GM18858 (cell line): ENCODE measurements at regions not wholly inside any gene's neighbourhood (a gene's known extent, or its start where the extent isn't known, plus 50 kb on each side); places are given as distances from the start of the nearest gene placed in this dataset.
"Not testable (repeated sequence)": the region's sequence is repeated elsewhere in the genome, so short reads cannot be mapped to it uniquely, and the experiment has no call there.

Experiments used
- ATAC-seq: cut with Tn5 transposase; IDR thresholded peaks from one replicate; pipeline ENCODE4 v1.9.1; 2021; ENCODE audit not compliant: unreplicated experiment

- ATAC-seq, result no peak
Measured at GRCh38 chr15:96468036-96468435, 137.5 kb downstream of the NR2F2 start.

GRCh38 chr15:96470681-96471310 lies 140.3 kb downstream of the NR2F2 start:
- no peak for ATAC-seq

- no peak for ATAC-seq
Measured at GRCh38 chr15:96472681-96473080, 142.2 kb downstream of the NR2F2 start.

- ATAC-seq, result no peak
Measured at GRCh38 chr15:96473556-96473955, 143.1 kb downstream of the NR2F2 start.

- ATAC-seq, result no peak
Measured at GRCh38 chr15:96474231-96474664, 143.7 kb downstream of the NR2F2 start.

- no peak for ATAC-seq
Measured at GRCh38 chr15:96477227-96477626, 146.7 kb downstream of the NR2F2 start.

GRCh38 chr15:96484412-96484811 lies 153.9 kb downstream of the NR2F2 start:
- ATAC-seq, result not testable (repeated sequence)

- no peak for ATAC-seq
Measured at GRCh38 chr15:96484830-96485229, 154.3 kb downstream of the NR2F2 start.

GRCh38 chr15:96487245-96487644 lies 156.7 kb downstream of the NR2F2 start:
- ATAC-seq, result no peak

- ATAC-seq, result not testable (repeated sequence)
Measured at GRCh38 chr15:96491066-96491699, 160.7 kb downstream of the NR2F2 start.

GRCh38 chr15:96491700-96492644 lies 161.5 kb downstream of the NR2F2 start:
- ATAC-seq, result not testable (repeated sequence)

GRCh38 chr15:96494505-96494904 lies 164.0 kb downstream of the NR2F2 start:
- no peak for ATAC-seq

GRCh38 chr15:96495386-96495785 lies 164.9 kb downstream of the NR2F2 start:
- ATAC-seq, result no peak

- ATAC-seq, result no peak
Measured at GRCh38 chr15:96497951-96498350, 167.5 kb downstream of the NR2F2 start.

GRCh38 chr15:96500508-96500907 lies 170.0 kb downstream of the NR2F2 start:
- ATAC-seq, result no peak

- no peak for ATAC-seq
Measured at GRCh38 chr15:96501362-96501761, 170.9 kb downstream of the NR2F2 start.

GRCh38 chr15:96502196-96502595 lies 171.7 kb downstream of the NR2F2 start:
- ATAC-seq, result no peak

GRCh38 chr15:96503276-96503675 lies 172.8 kb downstream of the NR2F2 start:
- no peak for ATAC-seq

- no peak for ATAC-seq
Measured at GRCh38 chr15:96504371-96504770, 173.9 kb downstream of the NR2F2 start.

GRCh38 chr15:96505014-96505413 lies 174.5 kb downstream of the NR2F2 start:
- no peak for ATAC-seq

- ATAC-seq, result no peak
Measured at GRCh38 chr15:96514607-96515285, 184.2 kb downstream of the NR2F2 start.
